ENCODE measurements at regions not wholly inside any gene's neighbourhood (a gene's known extent, or its start where the extent isn't known, plus 50 kb on each side); places are given as distances from the start of the nearest gene placed in this dataset.

DNA sequence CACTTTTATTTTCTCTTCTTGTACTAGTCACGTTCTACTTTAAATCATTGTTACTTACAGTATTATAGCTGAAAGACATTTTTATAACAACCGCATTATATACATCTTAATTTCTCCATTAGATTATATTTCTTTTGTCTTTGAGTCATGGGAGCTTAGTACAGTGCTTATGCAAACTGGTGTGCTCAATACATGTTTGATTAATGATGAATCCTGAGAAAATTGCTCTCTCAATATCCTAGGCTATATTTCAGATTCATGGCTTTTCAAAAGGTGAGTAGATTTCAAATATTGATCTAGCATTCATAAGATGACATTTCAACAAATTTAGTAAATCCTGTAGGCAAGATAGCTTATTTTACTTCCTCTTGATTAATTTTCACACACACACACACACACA, 102.2 kb upstream of the FST start:
- peaks cover 17% of the 10 kb centered on the region for H3K4me1 ChIP-seq (ENCODE audit: insufficient read depth, low read length)
- no peak overlapping the region for H2AFZ ChIP-seq (ENCODE audit: low read length)
- no peak for TF ChIP-seq CTCF (IDR thresholded peaks at IDR 0.05; ENCODE audit: extremely low read depth, low read depth, low read length)
- no peaks in the 10 kb centered on the region for H3K9me3 ChIP-seq (ENCODE audit: low read depth, low read length)
- H3K27ac ChIP-seq (ENCODE audit: low read depth, low read length) = peak overlapping the region; percentile 64
- H3K27me3 ChIP-seq (ENCODE audit: insufficient read depth, low read length) = no peaks in the 10 kb centered on the region
- peak overlapping the region; percentile 53 for H3K4me2 ChIP-seq (ENCODE audit: insufficient read depth, low read length)
- no peaks in the 10 kb centered on the region for H3K36me3 ChIP-seq (ENCODE audit: insufficient read depth, low read length)
- H3K79me2 ChIP-seq (ENCODE audit: insufficient read depth, low read length) = no peaks in the 10 kb centered on the region
- H4K20me1 ChIP-seq (ENCODE audit: insufficient read depth, low read length) = no peaks in the 10 kb centered on the region
- no peak for DNase-seq (ENCODE audit: insufficient read length, low spot score, missing footprints)
- H3K4me3 ChIP-seq (ENCODE audit: insufficient read depth, low read length) = no peak overlapping the region

- Histone ChIP-seq H3K27me3 (ENCODE audit: insufficient read depth, low read length) (no peaks in the 10 kb centered on the region), H3K79me2 (ENCODE audit: insufficient read depth, low read length) (no peaks in the 10 kb centered on the region), H3K27ac (ENCODE audit: low read depth, low read length) (peak overlapping the region; percentile 64), H3K9me3 (ENCODE audit: low read depth, low read length) (no peaks in the 10 kb centered on the region), H3K4me3 (ENCODE audit: insufficient read depth, low read length) (no peak overlapping the region), H3K4me2 (ENCODE audit: insufficient read depth, low read length) (peak overlapping the region; percentile 53), H2AFZ (ENCODE audit: low read length) (peak overlapping the region; percentile 4), H3K36me3 (ENCODE audit: insufficient read depth, low read length) (no peaks in the 10 kb centered on the region), H4K20me1 (ENCODE audit: insufficient read depth, low read length) (no peaks in the 10 kb centered on the region), H3K4me1 (ENCODE audit: insufficient read depth, low read length) (peaks cover 12% of the 10 kb centered on the region)
- no peak for TF ChIP-seq CTCF (IDR thresholded peaks at IDR 0.05; ENCODE audit: extremely low read depth, low read depth, low read length)
- DNase-seq (ENCODE audit: insufficient read length, low spot score, missing footprints) = no peak
Observed at GRCh38 chr5:53378590-53379247, 101.7 kb upstream of the FST start.

- no peak for DNase-seq (ENCODE audit: insufficient read length, low spot score, missing footprints)
- peaks cover 6% of the 10 kb centered on the region for H3K4me1 ChIP-seq (ENCODE audit: insufficient read depth, low read length)
- H2AFZ ChIP-seq (ENCODE audit: low read length) = no peak overlapping the region
- no peaks in the 10 kb centered on the region for H4K20me1 ChIP-seq (ENCODE audit: insufficient read depth, low read length)
- no peaks in the 10 kb centered on the region for H3K9me3 ChIP-seq (ENCODE audit: low read depth, low read length)
- no peak for TF ChIP-seq CTCF (IDR thresholded peaks at IDR 0.05; ENCODE audit: extremely low read depth, low read depth, low read length)
- H3K4me3 ChIP-seq (ENCODE audit: insufficient read depth, low read length) = no peak overlapping the region
- H3K79me2 ChIP-seq (ENCODE audit: insufficient read depth, low read length) = no peaks in the 10 kb centered on the region
- H3K4me2 ChIP-seq (ENCODE audit: insufficient read depth, low read length) = no peak overlapping the region
- no peaks in the 10 kb centered on the region for H3K27me3 ChIP-seq (ENCODE audit: insufficient read depth, low read length)
- no peak overlapping the region for H3K27ac ChIP-seq (ENCODE audit: low read depth, low read length)
- H3K36me3 ChIP-seq (ENCODE audit: insufficient read depth, low read length) = no peaks in the 10 kb centered on the region
Observed at GRCh38 chr5:53386341-53386740, 94.1 kb upstream of the FST start.

DNA sequence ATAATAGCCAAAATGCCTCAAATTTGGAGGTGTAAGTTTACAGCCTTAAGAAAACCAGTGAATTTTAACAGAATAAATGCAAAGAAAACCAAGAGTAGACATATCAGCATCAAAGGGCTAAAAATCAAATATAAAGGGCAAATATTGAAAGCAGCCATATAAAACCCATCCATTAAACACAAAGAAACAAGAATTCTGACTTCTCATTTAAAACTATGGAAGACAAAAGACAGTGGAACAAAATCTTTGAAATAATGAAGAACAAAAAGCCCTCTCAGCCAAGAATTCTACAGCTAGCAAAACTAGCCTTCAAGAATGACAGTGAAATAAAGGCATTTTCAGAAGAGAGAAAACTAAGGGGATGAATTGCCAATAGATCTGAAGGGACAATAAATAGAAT, 91.3 kb upstream of the FST start:
- H3K27me3 ChIP-seq (ENCODE audit: insufficient read depth, low read length) = no peaks in the 10 kb centered on the region
- H3K4me1 ChIP-seq (ENCODE audit: insufficient read depth, low read length) = peaks cover 6% of the 10 kb centered on the region
- DNase-seq (ENCODE audit: insufficient read length, low spot score, missing footprints) = no peak
- H3K4me3 ChIP-seq (ENCODE audit: insufficient read depth, low read length) = no peak overlapping the region
- no peak for TF ChIP-seq CTCF (IDR thresholded peaks at IDR 0.05; ENCODE audit: extremely low read depth, low read depth, low read length)
- no peaks in the 10 kb centered on the region for H4K20me1 ChIP-seq (ENCODE audit: insufficient read depth, low read length)
- no peaks in the 10 kb centered on the region for H3K9me3 ChIP-seq (ENCODE audit: low read depth, low read length)
- no peaks in the 10 kb centered on the region for H3K36me3 ChIP-seq (ENCODE audit: insufficient read depth, low read length)
- no peak overlapping the region for H3K27ac ChIP-seq (ENCODE audit: low read depth, low read length)
- no peak overlapping the region for H3K4me2 ChIP-seq (ENCODE audit: insufficient read depth, low read length)
- no peak overlapping the region for H2AFZ ChIP-seq (ENCODE audit: low read length)
- H3K79me2 ChIP-seq (ENCODE audit: insufficient read depth, low read length) = no peaks in the 10 kb centered on the region

Measured in osteoblast (primary cell).